AG09319 (cell line): ENCODE measurements at regions not wholly inside any gene's neighbourhood (a gene's known extent, or its start where the extent isn't known, plus 50 kb on each side); places are given as distances from the start of the nearest gene placed in this dataset.

ENCODE experiments used
- DNase-seq: peaks from one replicate; pipeline ENCODE4 v3.0.0-alpha.2; 2010; ENCODE audit warnings: low read depth; ENCODE audit errors: extremely low read depth
- TF ChIP-seq, protein P1 (sequence below): IDR thresholded peaks from 2 replicates; pipeline ENCODE4 v1.5.1; 2011; ENCODE audit warnings: low read depth, mild to moderate bottlenecking, inconsistent platforms, low read length, moderate library complexity

DNA sequence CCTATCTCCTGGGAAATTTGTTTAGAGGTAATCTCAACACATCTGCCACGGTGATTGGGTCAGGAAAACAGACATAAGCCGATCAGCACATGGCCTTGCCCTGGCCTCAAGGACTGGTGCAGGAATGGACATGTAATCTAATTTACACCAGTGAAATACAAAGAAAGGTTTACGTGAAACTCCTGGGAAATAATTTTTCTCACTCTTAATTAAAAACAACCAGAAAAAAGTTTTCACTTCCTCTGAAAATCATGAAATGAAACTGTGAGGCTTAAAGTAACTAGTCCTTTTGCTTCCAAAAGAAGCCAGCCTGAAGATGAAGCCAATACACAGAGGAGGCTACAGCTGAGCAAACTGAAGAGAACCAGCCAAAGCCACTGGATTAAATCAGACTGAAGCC, 154.1 kb upstream of the FAM241A start:
- TF ChIP-seq, protein P1, sequence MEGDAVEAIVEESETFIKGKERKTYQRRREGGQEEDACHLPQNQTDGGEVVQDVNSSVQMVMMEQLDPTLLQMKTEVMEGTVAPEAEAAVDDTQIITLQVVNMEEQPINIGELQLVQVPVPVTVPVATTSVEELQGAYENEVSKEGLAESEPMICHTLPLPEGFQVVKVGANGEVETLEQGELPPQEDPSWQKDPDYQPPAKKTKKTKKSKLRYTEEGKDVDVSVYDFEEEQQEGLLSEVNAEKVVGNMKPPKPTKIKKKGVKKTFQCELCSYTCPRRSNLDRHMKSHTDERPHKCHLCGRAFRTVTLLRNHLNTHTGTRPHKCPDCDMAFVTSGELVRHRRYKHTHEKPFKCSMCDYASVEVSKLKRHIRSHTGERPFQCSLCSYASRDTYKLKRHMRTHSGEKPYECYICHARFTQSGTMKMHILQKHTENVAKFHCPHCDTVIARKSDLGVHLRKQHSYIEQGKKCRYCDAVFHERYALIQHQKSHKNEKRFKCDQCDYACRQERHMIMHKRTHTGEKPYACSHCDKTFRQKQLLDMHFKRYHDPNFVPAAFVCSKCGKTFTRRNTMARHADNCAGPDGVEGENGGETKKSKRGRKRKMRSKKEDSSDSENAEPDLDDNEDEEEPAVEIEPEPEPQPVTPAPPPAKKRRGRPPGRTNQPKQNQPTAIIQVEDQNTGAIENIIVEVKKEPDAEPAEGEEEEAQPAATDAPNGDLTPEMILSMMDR, result no peak
- no peak for DNase-seq

DNA sequence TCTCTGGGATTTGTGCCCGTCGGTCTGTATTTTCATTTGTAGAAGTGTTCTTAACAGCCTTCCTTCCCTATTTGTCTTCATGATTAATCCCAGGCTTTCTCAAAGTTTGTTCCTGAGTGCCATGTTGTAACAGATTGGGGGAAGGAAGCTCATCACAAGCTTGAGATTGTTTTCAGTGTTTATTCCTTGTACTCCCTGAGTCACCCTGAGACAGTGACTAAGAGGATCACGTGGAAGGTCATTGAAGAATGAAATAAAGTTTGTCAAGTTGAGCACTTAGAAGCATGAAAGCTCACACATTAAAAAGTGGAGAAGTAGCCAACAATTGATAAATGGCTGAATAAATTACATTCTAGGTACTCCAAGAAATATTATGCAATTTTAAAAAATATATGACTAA, 153.5 kb upstream of the FAM241A start:
- peak; percentile 2 for DNase-seq
- TF ChIP-seq, protein P1, result no peak

DNA sequence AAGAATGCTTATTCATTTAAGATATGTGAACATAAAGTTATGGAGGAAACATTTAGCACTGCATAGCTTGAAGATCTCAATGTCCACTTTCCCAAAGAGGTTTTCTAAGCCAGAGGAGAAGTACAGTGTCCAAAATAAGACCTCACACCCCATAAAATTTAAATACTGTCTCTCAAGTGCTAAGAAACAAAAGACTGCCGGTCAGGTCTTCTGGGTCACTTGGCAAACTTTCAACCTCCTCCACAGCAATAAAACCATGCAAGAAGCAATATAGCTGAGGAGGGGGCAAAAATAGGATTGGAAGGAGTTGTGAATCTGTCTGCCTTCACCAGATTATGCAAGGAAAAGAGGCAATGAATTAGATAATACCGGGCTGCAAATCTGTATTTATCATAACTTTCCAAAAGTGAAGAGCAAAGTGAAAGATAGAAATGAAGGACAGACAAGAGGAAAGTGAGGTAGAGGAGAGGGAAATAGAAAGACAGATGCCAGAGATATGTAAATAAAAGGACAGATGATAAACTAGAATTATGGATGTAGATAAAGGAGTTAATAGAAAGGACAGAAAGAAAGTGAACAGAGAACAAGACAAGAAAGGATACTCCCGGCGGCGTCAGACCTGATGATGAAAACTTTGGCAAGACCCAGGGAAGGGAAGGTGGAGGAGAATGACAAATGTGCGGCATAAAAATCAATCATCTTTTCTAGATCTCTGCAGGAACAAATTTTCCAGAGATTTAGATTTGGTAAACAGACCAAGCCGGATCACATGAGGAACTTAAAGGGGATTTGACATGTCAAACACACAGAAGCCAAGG, 152.7 kb upstream of the FAM241A start:
- DNase-seq, result no peak
- TF ChIP-seq, protein P1, result no peak

DNA sequence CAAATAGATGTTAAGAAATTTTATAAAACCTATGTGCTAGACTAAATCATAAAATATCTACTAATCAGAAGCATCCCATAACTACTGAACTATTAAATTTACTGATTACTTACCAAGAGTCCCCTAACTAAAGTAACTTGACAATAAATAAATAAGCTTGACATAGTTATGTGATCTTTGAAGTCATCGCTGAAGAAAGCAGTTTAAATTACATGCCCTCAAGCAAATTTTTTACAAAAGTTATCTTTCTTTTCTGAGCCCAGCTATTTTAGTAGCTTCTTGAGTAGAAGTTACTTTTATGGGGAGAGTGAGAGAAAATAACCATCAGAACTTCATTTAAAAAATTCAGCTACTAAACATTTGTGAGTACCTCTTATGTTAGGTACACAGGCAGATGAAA, 150.9 kb upstream of the FAM241A start:
- TF ChIP-seq, protein P1, result no peak
- no peak for DNase-seq

DNA sequence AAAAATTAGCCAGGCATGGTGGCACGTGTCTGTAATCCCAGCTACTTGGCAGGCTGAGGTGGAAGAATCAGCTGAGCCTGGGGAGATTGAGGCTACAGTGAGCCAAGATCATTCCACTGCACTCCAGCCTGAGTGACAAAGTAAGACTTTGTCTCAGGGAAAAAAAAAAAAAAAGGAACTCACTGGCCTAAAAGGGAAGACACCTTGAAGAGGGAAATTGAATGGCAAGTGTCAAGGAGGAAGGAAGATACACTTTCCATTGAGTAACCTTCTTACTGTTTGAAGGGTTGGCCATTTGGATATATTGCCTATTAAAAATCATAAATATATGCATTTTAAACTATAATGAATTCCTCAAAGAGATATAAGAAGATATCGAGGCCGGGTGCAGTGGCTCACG, 147.5 kb upstream of the FAM241A start:
- TF ChIP-seq, protein P1, result no peak
- no peak for DNase-seq

DNA sequence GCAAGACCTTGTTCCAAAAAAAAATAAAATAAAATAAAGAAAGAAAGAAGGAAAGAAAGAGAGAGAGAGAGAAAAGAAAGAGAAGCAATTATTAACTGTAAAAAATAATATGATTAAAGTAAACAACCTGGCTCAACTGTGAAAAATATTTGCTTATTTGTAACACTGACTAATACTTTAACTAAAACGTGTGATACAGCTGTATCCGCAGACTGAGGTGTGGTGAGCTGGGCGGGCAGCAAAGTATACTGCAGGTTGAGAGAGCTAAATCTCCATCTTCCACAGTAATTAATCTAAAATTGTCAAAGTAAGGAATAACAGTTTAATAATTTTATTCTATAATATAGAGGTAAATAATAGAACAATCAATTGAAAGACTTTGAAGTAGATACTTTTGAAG, 145.5 kb upstream of the FAM241A start:
- no peak for DNase-seq
- TF ChIP-seq, protein P1, result no peak

DNA sequence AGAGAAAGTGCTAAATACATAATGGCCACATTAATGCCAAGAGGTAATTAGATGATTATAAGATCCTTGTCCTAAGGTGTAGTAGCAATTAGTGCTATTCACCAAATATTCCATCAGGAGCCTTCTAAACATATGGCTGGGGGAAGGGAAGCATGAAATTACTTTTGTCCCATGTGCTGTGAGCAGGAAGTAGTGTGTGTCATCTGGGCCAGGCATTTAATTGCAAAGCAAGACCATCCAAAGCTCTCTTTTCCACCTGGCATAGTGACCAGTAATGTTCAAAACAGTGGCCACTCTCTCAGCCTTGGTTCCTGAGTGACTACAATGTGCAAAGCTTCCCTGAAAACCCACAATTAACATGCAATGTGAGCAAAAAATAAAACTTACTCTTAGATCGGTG, 144.2 kb upstream of the FAM241A start:
- no peak for DNase-seq
- TF ChIP-seq, protein P1, result no peak
